LNCaP clone FGC (cell line): ENCODE measurements at regions not wholly inside any gene's neighbourhood (a gene's known extent, or its start where the extent isn't known, plus 50 kb on each side); places are given as distances from the start of the nearest gene placed in this dataset.

Experiments
- DNase-seq: peaks from one replicate; pipeline ENCODE4 v3.0.0-alpha.2; 2011; ENCODE audit warnings: low read depth
- H3K4me3 ChIP-seq: 2 replicates; pipeline ENCODE4 v1.5.1; 2011; ENCODE audit warnings: mild to moderate bottlenecking, low read depth, low read length, control low read depth
- TF ChIP-seq, protein P1 (sequence below): IDR thresholded peaks from 2 replicates; pipeline ENCODE4 v1.5.1; 2012; ENCODE audit warnings: mild to moderate bottlenecking; ENCODE audit not compliant: control insufficient read depth, insufficient read depth; ENCODE audit errors: extremely low read depth

DNA sequence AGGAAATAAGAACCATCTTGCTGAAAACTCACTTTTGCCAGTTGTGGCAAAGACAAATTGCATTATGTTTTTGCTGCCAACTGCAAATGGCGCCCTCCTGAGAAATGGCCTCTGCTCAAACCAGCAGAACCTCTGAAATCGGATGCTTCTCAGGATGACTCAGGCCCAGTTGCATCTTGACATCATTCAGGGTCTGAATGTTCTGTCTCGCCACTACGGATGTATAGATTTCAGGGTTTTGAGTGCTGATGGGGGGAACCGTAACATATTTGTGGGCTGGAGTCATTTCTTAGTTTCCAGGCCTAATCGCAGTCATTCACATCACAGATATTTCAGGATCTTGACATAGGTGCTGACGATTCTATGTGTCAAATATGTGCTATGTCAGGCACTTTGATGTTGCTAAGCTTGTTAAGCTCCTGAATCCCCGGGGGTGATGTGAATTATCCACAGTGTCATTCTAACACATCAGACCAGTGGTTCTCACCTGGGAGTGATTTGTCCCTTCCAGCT, 207.1 kb downstream of the NFATC2 start:
- no peak overlapping the region for H3K4me3 ChIP-seq
- DNase-seq, result no peak
- TF ChIP-seq, protein P1, sequence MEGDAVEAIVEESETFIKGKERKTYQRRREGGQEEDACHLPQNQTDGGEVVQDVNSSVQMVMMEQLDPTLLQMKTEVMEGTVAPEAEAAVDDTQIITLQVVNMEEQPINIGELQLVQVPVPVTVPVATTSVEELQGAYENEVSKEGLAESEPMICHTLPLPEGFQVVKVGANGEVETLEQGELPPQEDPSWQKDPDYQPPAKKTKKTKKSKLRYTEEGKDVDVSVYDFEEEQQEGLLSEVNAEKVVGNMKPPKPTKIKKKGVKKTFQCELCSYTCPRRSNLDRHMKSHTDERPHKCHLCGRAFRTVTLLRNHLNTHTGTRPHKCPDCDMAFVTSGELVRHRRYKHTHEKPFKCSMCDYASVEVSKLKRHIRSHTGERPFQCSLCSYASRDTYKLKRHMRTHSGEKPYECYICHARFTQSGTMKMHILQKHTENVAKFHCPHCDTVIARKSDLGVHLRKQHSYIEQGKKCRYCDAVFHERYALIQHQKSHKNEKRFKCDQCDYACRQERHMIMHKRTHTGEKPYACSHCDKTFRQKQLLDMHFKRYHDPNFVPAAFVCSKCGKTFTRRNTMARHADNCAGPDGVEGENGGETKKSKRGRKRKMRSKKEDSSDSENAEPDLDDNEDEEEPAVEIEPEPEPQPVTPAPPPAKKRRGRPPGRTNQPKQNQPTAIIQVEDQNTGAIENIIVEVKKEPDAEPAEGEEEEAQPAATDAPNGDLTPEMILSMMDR, result no peak

- no peak for DNase-seq
- TF ChIP-seq, protein P1, result no peak
- no peak overlapping the region for H3K4me3 ChIP-seq
Observed at GRCh38 chr20:51334609-51335008, 207.9 kb downstream of the NFATC2 start.

DNA sequence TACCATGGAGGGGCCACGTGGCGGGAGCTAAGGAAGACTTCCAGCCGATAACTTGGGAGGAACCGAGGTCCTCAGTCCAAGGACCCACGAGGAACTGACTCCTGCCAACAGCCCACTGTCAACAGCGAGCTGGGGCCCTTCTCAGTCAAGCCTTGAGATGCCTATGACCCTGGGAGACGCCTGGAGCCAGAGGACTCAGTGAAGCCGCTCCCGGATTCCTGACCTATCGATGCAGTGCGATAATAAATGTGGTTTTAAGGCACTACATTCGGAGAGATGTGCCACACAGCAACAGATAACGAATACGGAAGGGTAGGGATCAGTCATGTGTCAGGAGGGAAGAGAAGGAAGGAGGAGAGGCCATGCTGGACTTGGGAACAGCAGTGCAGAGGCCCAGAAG, 208.5 kb downstream of the NFATC2 start:
- DNase-seq, result no peak
- H3K4me3 ChIP-seq, result no peak overlapping the region
- TF ChIP-seq, protein P1, result no peak

- TF ChIP-seq, protein P1, result no peak
- DNase-seq, result no peak
- H3K4me3 ChIP-seq, result no peak overlapping the region
Observed at GRCh38 chr20:51333446-51333845, 209.1 kb downstream of the NFATC2 start.

DNA sequence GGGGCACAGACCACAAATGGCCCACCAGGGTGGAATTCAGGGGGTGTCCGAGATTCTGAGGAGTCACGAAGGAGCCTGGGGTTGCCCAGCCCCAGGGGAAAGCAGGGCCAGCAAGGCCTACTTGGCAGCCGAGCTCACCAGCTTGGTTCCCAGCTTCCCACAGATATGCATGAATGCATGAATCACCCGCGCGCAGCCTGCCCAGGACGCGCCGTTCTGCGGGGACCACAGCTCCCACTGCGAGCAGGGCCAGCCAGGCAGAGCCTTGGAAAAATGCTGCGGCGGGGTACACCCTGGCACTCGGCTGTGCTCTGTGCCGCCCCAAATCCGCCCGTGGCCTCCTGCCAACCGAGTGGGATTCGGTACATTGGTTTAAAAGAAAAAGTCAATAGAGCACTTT, 211.0 kb downstream of the NFATC2 start:
- H3K4me3 ChIP-seq, result no peak overlapping the region
- TF ChIP-seq, protein P1, result no peak
- no peak for DNase-seq

DNA sequence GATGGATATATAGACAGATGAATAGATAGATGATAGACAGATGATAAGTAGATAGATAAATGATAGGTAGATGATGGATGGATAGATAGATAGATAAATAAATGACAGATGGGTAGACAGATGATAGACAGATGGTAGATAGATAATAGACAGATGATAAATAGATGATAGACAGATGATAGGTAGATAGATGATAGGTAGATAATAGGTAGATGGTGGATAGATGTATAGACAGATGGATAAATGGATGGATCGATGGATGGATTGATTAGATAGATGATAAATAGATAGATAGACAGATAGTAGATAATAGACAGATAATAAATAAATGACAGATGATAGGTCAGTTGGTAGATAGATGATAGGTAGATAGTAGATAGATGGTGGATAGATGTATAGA, 212.7 kb downstream of the NFATC2 start:
- no peak for DNase-seq
- TF ChIP-seq, protein P1, result no peak
- no peak overlapping the region for H3K4me3 ChIP-seq

- H3K4me3 ChIP-seq, result no peak overlapping the region
- TF ChIP-seq, protein P1, result no peak
- DNase-seq, result no peak
Observed at GRCh38 chr20:51327251-51327841, 215.2 kb downstream of the NFATC2 start.
